HG02798 (cell line): ENCODE measurements at regions not wholly inside any gene's neighbourhood (a gene's known extent, or its start where the extent isn't known, plus 50 kb on each side); places are given as distances from the start of the nearest gene placed in this dataset.

Experiments
- ATAC-seq: cut with Tn5 transposase; IDR thresholded peaks from one replicate; pipeline ENCODE4 v1.9.1; 2021; ENCODE audit warnings: mild to moderate bottlenecking; ENCODE audit not compliant: unreplicated experiment, poor library complexity

DNA sequence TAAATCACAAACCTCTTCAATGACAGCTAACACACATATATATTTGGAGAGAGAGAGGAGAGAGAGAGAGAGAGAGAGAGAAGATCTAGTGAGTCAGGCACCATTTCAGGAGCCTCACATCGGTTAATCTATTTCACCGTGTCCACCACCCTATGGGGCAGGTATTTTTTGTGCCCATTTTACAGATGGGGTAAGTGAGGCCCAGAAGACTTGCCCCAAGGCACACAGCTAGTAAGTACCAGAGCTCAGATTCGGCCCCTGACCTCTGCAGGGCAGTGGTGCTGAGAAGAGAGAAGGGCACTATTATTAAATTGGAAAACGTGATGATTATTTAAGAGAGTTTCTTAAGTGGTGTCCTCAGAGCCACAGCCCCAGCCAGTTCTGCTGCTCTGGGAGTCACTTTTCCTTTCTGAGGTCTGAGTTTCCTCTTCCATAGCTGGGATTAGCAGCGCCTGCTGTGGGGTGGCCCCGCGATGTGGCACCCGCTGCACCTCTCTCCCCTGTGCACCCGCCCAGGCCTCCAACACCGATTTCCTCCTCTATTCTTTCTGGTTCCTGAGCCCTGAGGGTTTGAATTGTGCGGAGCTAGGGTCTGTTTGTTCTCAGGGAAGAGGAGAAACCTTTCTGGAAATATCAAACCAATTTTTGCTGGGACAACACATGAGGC is 303.9 kb downstream of the IRF8 start:
- ATAC-seq, result no peak

DNA sequence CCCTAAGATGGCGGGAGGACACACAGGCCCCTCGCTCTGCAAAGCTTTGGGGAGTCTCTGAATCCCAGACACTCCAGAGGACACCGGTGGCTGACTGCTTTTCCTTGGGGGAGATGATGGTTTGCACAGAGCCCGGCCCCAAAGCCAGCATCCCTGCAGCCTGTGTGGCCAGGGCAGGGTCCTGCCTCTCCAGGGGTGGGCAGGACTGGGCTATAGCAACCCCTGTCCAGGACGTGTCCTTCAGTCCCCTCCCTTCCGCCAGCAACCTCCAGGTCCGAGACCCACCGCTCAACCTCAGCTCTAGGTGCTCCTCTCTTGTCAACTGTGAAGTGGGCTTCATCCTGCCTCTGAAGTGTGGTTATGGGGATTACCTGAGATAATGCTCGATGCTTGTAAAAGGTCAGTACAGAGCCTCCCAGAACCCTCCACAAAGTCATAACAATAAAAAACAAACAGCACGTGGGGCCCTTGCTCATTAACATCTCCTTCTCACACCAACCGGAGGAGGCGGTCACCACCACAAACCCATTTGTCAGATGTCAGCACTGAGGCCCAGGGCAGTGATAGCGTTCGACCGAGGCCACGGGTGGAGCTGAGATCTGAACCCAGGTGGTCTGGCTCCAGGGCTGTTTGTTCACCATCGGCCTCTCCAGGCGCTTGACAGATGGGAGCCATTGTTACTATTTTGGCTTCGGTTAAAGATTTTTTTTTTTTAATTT is 304.8 kb downstream of the IRF8 start:
- ATAC-seq, result no peak

DNA sequence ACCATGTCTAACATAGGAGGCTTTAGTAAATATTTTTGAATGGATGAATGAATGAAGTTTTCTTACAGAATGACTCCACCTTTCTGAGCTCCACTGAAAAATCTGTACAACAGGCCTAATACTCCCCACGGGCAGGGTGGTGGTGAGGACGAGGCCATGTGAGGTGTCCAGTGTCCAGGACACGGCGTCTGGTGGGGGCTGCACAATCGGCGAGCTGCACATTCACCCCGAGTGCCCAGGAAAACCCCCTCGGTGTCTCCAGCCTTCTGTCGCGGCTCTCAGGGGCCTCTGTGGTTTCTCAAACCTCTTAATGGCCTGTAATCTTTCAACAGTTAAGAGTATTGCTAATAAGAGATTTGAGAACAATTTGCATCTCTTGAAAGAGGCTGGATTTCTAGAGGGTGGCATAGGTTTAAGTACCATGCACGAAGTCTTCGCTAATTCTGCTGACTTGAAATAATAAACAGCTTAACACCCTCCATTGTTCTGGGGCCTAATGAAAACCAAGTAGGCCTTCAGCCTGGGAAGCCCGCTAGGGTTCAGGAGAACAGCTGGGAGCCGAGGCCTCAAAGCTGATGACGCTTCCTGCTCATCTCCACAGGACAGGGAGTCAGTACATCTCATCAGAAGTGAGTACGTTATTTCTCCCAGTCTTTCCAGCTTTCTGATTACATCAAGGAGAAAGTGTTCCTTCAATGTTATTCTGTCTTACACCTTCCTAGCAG is 304.6 kb upstream of the FOXF1 start:
- ATAC-seq, result no peak

DNA sequence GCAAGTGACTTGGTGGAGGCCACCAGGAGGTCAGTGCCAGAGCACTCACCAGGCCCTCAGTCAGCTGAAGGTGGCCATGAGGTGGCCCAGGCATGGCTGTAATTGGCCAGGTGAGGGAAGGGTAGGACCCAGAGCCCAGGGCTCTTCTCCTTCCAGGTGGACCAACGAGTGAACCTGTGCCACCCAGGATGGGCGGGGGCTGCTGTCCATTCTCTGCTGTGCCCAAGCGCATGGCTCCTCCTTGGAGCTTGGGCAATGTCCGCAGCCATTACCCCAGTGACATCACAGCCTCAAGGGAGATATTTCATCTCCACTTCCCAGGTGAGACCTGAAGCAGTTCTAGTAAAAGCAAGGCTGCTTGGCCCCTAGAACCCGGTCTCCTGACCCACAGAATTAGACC is 303.0 kb upstream of the FOXF1 start:
- no peak for ATAC-seq

DNA sequence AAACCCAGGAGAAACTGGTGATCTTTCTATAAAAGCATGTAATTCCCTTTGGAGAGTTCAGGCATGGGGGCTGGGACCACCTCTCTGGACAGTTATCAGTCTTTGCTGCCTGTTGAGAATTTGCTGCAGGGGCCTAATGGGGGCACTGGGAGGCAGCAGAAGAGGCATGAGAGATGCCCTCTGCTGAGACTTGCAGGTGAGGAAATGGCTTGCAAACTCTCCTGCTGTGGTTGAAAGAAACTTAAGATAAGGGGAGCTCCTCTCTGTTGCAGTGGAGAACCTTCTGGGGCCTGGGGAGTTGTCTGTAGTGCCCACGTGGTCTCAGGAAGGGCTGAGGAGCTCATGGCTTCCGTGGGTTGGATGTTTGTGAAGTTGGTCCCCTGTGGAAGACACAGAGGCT is 301.1 kb upstream of the FOXF1 start:
- no peak for ATAC-seq

DNA sequence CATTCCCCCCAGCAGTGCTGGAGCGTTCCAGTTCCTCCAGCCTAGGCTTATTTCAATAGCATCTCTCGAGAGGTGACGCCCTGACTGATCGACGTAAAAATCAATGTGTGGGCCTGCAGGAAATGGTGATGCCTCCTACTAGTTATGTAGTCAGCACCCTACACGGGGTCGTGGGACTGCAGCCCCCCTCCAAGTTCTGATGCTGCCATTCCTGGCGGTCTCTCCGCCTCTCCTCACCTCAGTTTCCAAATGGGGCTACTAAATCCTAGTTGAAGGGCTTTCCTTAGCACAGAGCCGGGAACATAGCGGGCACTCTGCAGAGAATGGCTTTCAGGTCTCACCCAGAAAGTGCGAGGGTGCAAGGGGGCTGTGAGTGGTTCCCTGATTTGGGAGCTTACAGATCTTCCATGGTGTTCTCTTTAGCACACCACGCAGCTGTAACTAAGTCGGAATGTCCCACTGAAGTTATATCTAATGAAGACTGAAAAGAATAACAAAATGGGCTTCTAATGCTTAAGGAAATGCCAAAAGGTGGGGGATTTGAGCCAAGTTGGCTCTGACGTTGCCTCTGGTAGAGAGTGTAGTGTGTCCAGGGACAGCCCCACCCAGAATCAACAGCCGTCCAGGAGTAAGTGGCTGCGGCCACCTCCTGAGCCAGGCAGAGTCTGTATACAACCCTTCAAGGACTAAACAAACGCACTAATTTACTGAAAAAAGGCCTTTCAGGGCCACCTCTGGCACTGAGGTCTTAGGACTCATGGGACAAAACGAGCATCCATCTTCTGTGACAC is 299.7 kb upstream of the FOXF1 start:
- ATAC-seq, result no peak

DNA sequence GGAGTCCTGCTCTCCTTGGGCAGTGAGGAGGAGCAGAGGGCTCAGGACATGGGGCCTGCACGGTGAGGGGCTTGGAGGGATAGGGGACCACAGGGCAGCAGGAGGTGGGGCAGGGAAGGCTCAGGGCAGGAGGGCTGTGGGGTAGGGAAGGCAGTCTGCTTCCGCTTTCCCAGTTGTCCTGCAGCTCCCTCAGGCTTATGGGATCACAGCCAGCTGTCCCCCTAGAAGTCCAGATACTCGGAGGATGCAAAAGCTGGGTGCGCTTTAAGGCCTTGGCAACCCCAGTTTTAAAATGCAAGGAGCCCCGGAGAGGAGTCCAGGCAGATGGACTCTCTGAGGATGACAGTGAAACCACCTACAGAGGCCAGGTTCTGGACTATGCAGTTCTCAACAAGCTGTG is 299.1 kb upstream of the FOXF1 start:
- no peak for ATAC-seq

DNA sequence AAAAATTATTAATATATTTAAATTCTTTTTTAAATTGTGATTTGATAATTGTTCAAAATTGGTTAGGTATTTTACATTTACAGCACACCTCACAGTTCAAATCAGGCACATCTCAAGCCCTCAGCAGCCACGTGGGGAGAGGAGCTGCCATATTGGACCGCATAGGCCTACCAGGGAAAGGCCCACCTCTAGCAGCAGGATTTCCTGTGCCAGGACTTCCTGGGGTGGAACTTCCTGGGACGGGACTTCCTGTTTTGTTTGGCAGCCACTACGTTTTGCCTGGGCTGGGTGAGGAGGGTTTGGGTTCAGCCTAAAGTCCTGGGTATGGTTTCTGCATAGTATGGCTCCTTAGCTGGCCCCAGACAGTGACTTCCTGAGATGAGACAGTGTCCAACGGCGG is 298.5 kb upstream of the FOXF1 start:
- ATAC-seq, result no peak

DNA sequence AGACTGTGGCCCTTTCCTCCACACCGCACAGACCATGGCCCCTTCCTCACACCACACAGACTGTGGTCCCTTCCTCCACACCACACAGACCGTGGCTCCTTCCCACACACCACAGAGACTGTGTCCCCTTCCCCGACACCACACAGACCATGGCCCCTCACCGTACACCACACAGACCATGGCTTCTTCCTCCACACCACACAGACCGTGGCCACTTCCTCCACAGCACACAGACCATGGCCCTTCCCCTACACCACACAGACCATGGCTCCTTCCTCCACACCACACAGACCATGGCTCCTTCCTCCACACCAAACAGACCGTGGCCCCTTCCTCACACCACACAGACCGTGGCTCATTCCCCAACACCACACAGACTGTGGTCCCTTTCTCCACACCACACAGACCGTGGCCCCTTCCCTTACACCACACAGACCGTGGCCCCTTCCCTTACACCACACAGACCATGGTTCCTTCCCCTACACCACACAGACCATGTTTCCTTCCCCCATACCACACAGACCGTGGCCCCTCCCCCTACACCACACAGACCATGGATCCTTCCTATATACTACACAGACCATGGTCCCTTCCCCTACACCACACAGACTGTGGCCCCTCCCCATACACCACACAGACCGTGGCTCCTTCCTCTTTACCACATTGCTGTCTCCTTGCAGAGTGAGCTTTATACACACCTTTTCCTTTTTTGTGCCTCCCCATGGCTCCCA is 297.5 kb upstream of the FOXF1 start:
- no peak for ATAC-seq

DNA sequence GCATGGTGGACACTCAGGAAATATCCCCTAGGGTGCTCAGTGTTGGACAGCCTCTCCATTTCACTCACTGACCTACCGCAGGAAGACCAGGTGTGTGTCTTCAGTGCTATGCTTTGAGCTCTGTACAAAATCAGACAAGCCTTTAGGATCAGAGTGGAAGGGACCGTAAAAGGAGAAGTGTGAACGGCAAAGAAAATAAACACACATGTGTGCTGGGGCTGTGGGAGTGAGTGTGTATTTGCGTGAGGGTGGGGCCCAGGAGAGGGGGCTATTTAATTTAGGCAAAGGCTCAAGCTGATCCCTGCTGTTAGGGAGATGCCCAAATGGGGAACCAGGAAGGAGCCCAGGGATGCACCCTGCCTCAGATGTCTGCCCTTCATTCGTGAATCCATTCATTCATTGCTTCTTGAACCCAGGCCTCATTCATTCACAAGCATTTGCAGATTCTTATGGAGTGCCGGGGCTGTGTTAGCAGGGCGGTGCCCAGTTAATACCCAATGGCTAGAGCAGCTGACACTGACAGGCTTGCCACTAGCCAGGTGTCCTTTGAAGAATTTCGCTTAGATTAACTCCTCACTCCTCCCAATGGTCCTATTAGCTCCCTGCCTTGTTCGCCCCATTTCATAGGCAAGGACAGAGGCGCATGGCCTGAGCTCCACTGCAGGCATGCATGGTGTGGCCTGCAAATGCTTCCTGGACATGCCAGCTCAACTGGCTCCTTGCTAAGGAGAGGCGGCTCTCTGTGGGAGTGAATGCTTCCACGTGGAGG is 296.7 kb upstream of the FOXF1 start:
- no peak for ATAC-seq

DNA sequence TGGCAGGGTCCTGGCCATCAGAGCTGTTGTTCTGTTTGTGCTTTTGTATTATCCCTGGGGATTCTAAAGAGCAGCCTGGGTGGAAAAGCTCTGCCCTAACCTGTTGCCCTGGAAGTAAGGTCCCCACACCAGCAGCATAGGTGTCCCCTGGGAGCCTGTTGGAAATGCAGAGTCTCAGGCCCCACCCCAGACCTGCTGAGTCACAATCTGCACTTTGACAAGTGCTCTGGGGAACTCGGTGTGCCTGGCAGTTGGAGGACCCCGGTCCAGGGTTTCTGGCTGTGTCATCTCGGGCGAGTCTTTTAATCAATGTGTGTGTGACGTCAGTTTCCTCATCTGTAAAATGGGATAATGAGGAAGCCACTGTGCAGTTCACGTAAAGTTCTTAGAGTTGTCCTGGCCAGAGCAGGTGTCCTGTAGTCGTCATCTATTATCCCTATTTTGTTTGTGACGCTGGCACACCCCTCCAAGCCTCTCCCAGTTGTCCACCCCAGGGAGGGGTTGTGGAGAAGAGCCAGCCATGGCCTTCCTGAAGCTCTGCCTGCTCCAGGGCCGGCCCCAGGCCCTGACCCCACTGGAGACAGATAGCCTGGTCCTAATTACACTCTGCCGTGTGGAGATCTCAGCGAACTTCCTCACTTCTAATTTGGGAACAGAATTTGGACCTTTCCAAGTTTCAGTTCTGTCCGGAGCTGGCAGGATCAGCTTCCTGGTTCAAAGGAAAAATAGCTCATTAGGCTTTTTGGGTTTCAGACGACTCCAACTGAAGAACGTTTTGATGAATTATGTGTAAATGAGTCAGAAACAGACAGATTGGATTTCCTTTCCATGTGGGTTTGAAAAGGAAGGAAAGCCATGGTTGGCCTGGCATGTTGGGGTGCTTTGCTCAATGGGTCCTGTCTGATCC is 295.7 kb upstream of the FOXF1 start:
- no peak for ATAC-seq

DNA sequence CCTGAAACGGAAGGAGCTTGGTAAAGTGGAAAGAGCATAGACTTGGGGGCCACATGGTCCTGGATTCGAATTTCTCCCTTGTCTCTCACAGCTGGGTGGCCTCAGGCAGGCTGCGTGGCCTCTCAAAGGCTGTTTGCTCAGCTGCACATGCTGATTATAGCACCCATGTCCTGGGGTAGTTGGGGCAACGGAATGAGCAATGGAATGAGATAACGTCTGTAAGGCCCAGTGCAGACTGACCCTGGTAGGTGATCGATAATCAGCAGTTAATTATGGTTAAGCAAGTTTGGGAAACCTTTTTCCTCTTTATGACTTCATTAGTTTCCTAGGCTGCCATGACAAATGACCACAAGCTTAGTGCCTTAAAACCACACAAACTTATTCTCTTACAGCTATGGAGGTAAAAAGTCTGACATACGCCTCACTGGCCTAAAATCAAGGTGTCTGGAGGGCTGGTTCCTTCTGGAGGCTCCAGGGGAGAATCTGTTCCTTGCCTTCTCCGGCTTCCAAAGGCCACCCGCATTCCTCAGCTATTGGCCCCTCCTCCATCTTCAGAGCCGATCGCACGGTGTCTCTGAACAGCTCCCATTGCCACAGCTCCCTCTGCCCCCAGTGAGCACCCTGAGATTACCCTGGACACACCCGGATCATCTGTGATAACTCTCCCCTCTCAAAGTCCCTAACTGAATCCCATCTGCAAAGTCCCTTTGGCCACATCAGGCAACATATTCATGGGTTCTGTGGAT is 294.9 kb upstream of the FOXF1 start:
- no peak for ATAC-seq

DNA sequence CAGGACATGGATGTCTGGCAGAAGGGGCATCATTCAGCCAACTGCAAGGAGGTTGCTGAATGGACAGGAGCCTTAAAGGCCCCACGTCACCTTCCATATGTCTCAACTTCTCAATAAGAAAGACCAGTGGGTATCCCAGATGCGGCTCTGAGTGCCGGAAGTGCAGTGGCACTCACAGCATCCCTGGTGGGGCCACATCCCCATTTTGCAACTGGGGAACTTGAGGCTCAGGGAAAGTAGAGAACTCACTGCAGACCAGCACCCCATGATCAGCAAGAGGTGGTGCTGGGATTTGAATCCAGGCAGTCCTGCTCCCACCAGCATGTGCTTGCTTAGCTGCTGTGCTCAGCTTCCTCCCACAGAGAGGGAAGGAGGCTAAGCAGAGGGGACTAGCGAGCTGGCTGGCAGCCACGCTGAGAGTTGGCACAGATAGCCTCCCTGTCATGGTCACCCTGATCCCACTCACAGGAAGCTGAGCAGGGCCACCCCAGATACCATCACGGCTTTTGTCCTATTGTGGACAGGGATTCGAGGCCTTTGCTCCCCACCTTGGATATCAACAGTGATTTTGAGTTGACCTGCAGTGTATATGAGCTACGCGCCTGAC is 294.2 kb upstream of the FOXF1 start:
- ATAC-seq, result no peak

DNA sequence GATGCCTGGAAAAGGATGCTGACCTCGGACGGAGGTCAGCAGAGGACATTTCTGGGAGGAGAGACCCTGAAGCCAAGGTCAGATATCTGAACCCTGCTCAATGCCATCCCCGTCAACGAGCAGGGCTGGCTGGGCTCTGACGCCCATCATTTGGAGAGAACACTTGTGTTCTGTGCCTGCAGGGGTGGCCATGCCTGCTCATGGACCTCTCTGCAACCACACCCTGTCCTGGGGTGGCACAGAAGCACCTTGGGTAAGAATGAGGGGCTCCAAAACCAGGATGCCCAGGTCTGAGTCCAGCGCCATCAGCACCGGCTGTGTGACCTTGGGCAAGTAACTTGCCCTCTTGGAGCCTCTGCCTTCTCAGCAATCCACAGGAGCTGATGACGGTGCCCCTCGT is 293.7 kb upstream of the FOXF1 start:
- no peak for ATAC-seq

DNA sequence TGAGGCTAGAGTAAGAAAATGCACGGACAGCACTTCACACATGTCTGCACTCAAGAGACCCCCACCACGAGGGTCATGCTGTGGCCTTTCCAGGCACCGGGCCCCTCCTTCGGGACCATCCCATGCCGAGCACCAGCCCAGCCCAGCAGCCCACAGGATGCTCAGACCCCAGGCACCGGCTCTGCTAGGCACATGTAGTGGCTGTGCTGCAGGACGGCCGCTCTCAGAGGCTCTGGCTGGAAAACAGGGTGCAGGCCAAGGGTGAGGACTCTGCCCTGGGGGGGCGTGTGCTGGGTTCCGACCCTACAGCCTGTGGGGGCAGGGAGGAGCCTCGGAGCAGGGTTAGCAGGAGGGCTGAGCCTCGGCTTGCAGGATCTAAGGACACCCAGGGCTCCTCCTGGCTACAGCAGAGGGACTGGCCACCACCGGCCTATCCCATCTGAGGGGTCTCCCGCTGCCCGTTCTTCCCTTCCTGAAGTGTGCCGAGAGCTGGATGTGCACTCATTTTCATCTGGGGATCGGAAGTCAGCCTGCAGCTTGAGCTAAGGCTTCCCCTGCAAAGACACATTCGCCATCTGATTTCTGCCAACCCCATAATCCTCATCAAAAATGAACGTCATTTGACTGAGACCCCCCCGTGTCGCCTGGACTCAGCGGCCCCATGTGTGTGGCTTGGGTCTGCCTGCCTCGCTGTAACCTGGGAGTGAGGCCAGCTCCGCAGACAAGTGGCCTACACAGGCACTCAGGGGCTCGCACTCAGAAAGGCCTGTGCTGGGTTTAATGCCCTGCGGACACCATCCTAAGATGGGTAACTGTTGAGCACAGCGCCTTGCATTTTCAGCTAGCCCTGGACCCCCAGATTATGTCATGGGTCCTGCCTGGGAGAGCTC is 293.1 kb upstream of the FOXF1 start:
- no peak for ATAC-seq

DNA sequence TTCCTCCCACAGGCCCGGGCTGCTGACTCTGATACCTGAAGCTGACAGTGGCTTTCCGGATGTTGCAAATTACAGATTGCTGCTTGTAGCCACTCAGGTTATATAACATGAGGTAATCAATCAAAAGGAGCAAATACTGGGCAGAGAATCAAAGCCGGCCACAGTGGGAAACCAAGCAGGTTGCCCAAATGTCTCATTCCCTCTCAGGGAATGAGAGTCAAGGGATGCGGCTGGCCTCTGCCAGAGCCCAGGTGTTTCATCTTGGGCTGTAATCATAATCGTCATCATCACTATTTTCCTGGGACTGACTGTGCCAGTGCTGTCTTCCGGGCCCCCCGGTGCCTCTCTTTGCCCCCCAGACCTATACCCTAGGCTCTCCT is 292.4 kb upstream of the FOXF1 start:
- ATAC-seq, result no peak
